ENCODE measurements at regions not wholly inside any gene's neighbourhood (a gene's known extent, or its start where the extent isn't known, plus 50 kb on each side); places are given as distances from the start of the nearest gene placed in this dataset.

DNA sequence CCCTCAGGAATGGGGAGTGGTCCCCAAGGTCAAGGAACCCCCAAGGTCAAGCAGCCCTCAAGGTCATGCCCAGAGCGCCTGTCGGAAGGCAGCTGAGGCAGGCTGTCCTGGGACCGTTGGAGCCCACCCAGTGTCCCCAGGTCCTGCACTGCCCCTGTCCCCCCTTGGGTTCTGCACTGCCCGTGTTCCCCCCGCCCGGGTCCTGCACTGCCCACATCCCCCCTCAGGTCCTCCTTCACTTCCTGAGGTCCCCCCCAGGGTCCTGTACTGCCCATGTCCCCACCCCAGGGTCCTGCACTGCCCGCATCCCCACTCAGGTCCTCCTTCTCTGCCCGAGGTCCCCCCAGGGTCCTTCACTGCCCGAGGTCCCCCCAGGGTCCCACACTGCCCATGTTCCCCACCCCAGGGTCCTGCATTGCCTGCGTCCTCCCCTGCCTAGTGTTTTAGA is 1073.0 kb downstream of the BRD1 start:
- DNase-seq = no peak

GRCh38 chr22:48753752-48754517 is 1073.7 kb downstream of the BRD1 start:
- no peak for DNase-seq

DNA sequence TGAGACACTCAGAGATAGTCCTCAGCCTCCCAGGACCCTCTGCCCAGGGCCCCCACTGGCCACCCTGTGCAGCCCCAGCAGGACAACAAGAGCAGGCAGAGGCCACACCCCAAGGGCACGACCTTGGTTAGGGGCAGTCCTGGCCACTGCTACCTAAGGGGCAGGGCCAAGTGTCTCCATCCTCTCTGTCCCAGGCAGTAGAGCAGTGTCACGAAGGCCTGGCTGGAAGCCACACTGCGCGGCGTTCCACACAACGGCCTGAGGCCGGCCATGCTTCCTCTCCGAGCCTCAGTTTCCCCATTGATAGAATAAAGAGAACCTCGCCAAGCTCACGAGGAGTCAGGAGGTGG is 1074.3 kb downstream of the BRD1 start:
- DNase-seq = no peak

DNA sequence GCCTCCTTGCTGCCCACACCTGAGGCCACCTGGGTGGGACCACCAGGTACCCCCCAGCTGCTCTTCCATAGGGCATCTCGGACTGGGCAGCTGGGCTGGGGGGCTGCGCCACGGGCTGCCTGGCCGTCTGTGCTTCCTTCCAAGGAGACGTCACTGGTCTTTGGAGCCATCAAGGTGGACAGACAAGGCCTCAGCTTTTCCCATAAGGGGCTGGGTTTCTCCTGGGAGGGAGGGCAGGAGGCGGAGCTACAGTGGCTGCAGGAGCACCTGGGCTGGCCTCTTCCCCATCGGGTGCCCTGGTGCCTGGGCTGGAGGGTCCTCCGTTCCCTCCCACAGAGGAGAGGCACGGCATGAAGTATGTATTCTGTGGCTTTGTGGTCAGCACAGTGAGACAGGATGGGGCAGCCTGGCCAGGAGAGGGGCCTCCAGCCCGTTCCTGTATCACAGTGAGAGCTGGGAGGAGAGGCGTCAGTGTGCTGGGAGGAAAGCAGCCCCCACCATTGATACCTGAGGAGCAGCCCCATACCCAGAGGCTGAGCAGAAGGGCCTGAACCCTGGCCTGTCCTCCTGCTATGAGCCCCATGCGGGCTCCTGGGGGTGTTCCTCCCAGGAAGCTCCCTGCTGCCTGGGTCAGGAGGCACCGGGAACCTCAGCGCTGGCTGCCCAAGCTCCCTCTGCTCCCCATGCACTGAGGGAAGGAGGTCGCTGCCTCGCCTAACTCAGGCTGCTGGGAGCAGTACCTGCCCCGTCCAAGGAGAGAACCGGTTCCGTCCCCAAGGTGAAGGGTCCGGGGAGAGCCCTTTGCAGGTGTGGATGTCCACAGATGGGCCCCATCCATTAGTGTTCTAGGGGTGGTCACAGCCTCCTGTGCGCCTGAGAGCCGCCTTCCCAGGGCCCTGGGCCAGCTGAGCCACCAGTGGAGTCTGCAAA is 1075.0 kb downstream of the BRD1 start:
- no peak for DNase-seq

DNA sequence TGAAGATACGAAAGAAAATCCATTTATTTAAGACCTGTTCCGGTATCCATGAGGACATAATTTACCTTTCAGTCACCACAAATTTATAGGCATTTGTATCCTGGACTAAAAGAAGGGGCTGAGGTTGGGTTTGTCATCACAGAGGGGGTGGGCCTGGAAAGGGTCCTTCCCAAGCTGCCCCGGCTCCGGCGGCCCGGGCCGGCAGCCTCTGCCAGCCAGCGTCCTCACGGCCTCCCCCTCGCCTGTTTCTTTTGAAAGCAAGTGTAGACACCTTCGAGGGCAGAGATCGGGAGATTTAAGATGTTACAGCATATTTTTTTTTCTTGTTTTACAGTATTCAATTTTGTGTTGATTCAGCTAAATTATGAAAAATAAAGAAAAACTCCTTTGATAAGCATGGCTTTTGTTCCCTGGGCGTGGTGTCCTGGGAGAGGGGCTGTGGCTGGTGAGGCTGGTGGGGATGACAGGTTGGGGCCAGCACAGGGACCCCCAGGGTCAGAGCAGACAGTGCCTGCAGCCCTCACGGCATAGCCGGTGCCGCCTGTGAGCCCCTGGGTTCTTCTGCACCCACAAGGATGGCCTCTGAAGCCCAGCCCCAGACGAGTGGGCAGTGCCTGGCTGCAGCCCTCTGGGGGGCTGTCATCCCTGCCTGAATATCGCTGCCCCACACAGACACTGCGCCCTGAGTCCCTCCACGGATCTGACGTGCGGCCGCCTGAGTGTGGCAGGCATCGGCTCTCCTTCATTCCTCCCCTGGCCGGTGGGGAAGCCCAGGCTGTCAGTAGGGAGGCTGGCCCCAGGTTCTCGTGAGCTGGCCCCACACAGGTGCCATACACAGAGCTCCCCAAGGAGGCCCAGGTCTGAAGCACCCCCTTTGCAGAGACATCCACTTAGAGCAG is 1075.9 kb downstream of the BRD1 start:
- no peak for DNase-seq

- DNase-seq = no peak
Measured at GRCh38 chr22:48750826-48751440, 1076.7 kb downstream of the BRD1 start.

DNA sequence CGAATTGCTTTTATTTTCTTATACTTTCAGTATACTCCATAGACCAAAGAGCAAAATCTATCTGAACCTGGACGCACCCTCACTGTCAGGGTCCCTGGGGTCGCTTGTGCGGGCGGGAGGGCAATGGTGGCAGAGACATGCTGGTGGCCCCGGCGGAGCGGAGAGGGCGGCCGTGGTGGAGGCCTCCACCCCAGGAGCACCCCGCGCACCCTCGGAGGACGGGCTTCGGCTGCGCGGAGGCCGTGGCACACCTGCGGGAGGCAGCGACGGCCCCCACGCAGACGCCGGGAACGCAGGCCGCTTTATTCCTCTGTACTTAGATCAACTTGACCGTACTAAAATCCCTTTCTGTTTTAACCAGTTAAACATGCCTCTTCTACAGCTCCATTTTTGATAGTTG is 1077.4 kb downstream of the BRD1 start:
- DNase-seq = no peak

DNA sequence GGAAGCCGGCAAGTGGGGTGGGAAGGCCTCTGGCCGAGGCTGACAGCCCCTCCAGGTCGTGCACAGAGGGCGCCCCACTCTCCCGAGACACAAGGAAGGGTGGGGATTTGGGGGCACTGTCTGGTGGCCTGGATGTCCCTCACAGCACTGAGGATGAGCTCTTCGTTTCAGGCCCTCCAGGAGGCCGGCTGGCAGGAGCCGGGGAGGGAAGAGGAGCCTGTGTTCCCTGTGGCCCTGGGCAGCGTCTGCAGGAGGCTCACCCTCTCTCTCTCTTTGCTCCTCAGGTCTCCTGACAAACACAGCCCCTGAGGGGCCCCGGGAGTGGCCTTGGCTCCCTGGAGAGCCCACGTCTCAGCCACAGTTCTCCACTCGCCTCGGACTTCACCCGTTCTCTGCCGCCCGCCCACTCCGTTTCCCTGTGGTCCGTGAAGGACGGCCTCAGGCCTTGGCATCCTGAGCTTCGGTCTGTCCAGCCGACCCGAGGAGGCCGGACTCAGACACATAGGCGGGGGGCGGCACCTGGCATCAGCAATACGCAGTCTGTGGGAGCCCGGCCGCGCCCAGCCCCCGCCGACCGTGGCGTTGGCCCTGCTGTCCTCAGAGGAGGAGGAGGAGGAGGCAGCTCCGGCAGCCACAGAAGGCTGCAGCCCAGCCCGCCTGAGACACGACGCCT is 1078.0 kb downstream of the BRD1 start:
- DNase-seq = no peak

- DNase-seq = no peak
Measured at GRCh38 chr22:48748860-48749554, 1078.7 kb downstream of the BRD1 start.

- no peak for DNase-seq
Measured at GRCh38 chr22:48748113-48748859, 1079.4 kb downstream of the BRD1 start.

- no peak for DNase-seq
Measured at GRCh38 chr22:48746789-48747425, 1080.8 kb downstream of the BRD1 start.

DNA sequence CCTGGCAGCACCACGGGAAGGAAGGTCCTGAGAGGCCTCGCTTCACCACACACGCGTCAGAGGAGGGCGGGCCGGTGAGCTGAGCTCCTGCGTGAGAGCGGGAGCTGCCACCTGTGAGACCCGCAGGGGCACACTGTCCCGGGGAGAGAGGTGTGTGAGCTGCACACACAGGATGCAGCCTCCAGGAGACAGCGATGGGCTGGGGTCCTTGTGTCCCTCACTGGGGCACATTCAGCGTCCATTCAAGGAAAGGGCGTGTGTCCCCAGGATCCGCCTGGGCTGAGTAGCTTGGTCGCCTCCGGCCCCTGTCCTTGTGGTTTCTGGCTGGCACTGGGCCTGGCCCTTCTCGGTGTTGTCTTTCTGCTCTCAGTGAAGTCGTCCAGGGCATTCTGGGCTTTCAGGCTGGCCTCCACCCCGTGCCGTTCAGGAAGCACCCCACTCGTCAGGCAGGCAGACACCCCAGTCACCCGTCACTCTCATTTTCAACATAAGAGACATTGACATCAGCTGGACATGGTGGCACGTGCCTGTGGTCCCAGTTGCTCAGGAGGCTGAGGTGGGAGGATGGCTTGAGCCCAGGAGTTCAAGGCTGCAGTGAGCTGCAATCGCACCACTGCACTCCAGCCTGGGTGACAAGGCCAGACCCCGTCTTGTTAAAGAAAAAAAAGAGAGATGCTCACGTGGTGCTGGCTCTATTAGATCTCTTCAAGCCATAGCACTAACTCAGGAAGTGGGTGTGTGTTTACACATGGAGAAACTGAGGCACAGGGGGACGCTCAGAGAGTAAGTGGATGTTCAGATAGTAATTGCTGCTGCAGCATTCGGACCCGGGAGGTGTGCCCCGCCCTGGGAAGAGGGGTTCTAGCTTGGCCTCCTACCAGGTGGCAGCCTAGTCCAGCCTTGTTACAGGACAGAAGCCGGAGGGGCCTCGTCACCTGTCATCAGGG is 1081.6 kb downstream of the BRD1 start:
- DNase-seq = no peak

DNA sequence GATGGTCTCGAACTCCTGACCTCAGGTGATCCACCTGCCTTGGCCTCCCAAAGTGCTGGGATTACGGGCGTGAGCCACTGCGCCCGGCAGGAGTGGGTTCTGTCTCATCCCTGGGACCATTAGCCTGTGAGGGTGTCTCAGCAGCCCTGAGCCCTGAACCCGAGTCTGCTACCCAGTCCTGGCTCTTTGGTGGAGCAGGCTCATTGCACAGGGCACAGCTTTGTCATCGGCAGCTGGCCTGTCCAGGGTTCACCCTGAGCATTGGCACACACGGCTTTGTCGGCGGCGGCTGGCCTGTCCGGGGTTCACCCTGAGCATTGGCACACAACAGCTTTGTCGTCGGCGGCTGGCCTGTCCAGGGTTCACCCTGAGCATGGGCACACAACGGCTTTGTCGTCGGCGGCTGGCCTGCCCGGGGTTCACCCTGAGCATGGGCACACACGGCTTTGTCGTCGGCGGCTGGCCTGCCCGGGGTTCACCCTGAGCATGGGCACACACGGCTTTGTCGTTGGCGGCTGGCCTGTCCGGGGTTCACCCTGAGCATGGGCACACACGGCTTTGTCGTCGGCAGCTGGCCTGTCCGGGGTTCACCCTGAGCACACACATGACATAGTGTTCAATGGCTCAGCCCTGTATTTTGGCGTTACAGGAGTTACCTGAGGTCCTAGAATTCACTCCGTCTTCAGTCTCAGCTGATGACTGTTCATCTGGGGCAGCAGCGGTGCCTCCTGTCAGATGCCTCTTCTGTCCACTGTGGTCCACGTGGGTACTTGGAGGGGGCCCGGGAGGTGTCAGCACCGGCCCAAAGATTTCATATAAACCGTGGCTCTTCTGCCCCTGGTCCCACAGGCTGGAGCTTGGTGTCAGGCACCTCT is 1082.5 kb downstream of the BRD1 start:
- no peak for DNase-seq

DNA sequence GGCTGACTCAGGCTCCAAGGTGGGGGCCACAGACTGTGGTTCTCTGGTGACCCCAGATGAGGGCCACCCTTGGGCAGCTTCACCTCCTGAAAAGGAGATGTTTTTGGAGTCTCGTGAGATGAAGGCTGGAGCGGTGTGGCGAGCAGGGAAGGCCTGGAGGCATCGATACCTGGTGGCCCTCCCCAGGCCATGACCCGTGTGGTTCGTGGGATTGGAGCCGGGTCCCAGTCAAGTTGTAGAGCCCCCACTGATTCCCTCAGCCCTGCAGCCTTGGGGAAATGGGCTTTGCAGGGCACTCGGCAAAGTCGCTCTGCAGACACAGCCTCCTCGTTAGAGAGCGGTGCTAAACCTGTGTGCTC is 1083.4 kb downstream of the BRD1 start:
- no peak for DNase-seq

- no peak for DNase-seq
Measured at GRCh38 chr22:48743601-48744282, 1083.9 kb downstream of the BRD1 start.

DNA sequence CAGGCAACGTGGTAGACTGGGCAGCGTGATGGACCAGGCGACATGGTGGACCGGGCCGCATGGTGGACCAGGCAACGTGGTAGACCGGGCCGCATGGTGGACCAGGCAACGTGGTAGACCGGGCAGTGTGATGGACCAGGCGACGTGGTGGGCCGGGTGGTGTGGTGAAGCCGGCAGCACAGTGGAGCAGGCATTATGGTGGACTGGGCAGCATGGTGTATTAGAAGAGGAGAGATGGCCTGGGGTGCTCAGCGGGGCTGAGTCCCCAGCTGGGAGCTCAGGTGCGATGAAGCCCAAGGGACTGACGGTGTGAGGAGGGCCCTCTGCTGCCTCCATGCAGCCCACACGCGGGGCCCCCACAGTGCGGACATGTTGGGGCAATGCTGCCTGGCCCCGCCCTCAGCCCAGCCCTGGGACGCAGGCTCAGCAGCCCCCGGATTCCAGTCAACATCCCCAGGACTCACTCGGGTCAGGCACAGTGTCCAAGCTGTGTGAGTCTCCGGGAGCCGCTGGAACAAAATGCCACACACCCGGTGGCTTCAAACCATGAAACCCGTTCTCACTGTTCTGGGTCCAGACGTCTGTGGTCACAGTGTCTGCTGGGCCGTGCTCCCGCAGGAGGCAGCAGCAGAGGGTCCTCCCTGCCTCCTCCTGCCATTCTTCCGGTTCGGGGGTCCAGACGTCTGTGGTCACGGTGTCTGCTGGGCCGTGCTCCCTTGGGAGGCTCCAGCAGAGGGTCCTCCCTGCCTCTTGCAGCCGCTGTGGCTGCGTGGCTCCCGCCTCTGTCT is 1084.9 kb downstream of the BRD1 start:
- no peak for DNase-seq

DNA sequence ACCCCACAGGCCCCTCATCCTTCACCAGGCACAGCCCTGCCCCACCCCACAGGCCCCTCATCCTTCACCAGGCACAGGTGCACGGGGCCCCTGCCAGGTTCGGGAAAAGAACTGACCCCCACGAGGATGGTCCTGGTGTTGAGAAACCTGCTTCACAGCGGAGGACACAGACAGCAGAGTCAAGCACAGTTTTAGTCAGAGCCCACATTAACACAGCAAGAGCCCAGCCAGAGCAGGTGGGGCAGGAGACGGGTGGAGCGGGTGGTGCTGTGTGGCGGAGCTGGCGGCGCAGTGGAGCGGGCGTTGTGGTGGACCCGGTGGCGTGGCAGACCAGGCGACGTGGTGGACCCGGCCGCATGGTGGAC is 1085.5 kb downstream of the BRD1 start:
- DNase-seq = no peak
